Mucosa of descending colon (tissue), 3 donors: ENCODE measurements at regions not wholly inside any gene's neighbourhood (a gene's known extent, or its start where the extent isn't known, plus 50 kb on each side); places are given as distances from the start of the nearest gene placed in this dataset.

ENCODE experiments used
- ATAC-seq: fragments of 200-7000 bp; cut with Tn5 transposase; one replicate; pipeline ENCODE4 v1.9.1; 2020; ENCODE audit warnings: mild to moderate bottlenecking, moderate library complexity
- DNase-seq, 3 donors: peaks; one replicate each; pipeline ENCODE4 v3.0.0-alpha.2; 2020
- H3K36me3 ChIP-seq: fragments of 200-600 bp; one replicate; pipeline ENCODE4 v1.8.0; 2021; ENCODE audit warnings: low read depth, mild to moderate bottlenecking
- H3K4me1 ChIP-seq: fragments of 200-600 bp; one replicate; pipeline ENCODE4 v1.8.0; 2021; ENCODE audit warnings: low read depth, mild to moderate bottlenecking
- H3K4me3 ChIP-seq: fragments of 200-600 bp; one replicate; pipeline ENCODE4 v1.8.0; 2021; ENCODE audit warnings: mild to moderate bottlenecking
- H3K9me3 ChIP-seq: fragments of 200-600 bp; one replicate; pipeline ENCODE4 v1.8.0; 2021; ENCODE audit warnings: mild to moderate bottlenecking
- CTCF ChIP-seq: fragments of 200-600 bp; IDR thresholded peaks from one replicate; pipeline ENCODE4 v1.8.0; 2022; ENCODE audit warnings: antibody characterized with exemption, mild to moderate bottlenecking
- intact Hi-C, 2 donors: fragments of 100-400 bp; cut with DNase I in 1 of 2; cut with micrococcal nuclease in 1 of 2; formaldehyde crosslinking; loops; one replicate each; pipeline versions ENCODE4 v1.11.0 to v1.11.1; 2022; cut with DNase I, micrococcal nuclease
- donor health status: DM: no; HTN: no; CAD: no; lungs with moderate emphysema.
- donor health status: DM: no; HTN: no; CAD: no.
- donor health status: DM: no; HTN: yes; CAD: no.

GRCh38 chr14:80146941-80147340 lies 64.4 kb downstream of the DIO2 start:
- no peaks in the 10 kb centered on the region for H3K9me3 ChIP-seq
- H3K4me1 ChIP-seq: no peaks in the 10 kb centered on the region
- no peak overlapping the region for H3K4me3 ChIP-seq
- ATAC-seq (no peak), DNase-seq (no peak)
- no peaks in the 10 kb centered on the region for H3K36me3 ChIP-seq
- no peak for TF ChIP-seq CTCF
- intact Hi-C loops: no loop called here

GRCh38 chr14:80136358-80136757 lies 74.9 kb downstream of the DIO2 start:
- intact Hi-C loops: no loop called here
- H3K36me3 ChIP-seq: no peaks in the 10 kb centered on the region
- H3K9me3 ChIP-seq: peaks cover 8% of the 10 kb centered on the region
- no peak for TF ChIP-seq CTCF
- no peak for DNase-seq
- H3K4me3 ChIP-seq: no peak overlapping the region
- ATAC-seq: no peak
- no peaks in the 10 kb centered on the region for H3K4me1 ChIP-seq

- intact Hi-C loops: no loop called here
Measured at GRCh38 chr14:80135305-80136088, 75.8 kb downstream of the DIO2 start.

GRCh38 chr14:80134321-80134720 lies 77.0 kb downstream of the DIO2 start:
- DNase-seq: no peak
- no peaks in the 10 kb centered on the region for H3K4me1 ChIP-seq
- H3K9me3 ChIP-seq: peaks cover 8% of the 10 kb centered on the region
- no peak overlapping the region for H3K4me3 ChIP-seq
- H3K36me3 ChIP-seq: no peaks in the 10 kb centered on the region
- intact Hi-C loops: no loop called here
- ATAC-seq: no peak
- TF ChIP-seq CTCF: no peak

More at GRCh38 chr14:80135305-80136088, 75.8 kb downstream of the DIO2 start:
- ATAC-seq (no peak), DNase-seq (no peak)
- no peaks in the 10 kb centered on the region for H3K36me3 ChIP-seq
- no peak for TF ChIP-seq CTCF
- no peak overlapping the region for H3K4me3 ChIP-seq
- no peaks in the 10 kb centered on the region for H3K4me1 ChIP-seq
- peaks cover 8% of the 10 kb centered on the region for H3K9me3 ChIP-seq

- no peak for DNase-seq
- no peak for ATAC-seq
- Histone ChIP-seq H3K4me3 (no peak overlapping the region), H3K9me3 (peaks cover 8% of the 10 kb centered on the region), H3K4me1 (no peaks in the 10 kb centered on the region), H3K36me3 (no peaks in the 10 kb centered on the region)
- intact Hi-C loops: no loop called here
- TF ChIP-seq CTCF: no peak
Measured at GRCh38 chr14:80133457-80133856, 77.8 kb downstream of the DIO2 start.
